CMK (cell line): ENCODE measurements at regions not wholly inside any gene's neighbourhood (a gene's known extent, or its start where the extent isn't known, plus 50 kb on each side); places are given as distances from the start of the nearest gene placed in this dataset.

Experiments used
- DNase-seq: peaks from one replicate; pipeline ENCODE4 v3.0.0-alpha.2; 2010; ENCODE audit warnings: low read depth

DNA sequence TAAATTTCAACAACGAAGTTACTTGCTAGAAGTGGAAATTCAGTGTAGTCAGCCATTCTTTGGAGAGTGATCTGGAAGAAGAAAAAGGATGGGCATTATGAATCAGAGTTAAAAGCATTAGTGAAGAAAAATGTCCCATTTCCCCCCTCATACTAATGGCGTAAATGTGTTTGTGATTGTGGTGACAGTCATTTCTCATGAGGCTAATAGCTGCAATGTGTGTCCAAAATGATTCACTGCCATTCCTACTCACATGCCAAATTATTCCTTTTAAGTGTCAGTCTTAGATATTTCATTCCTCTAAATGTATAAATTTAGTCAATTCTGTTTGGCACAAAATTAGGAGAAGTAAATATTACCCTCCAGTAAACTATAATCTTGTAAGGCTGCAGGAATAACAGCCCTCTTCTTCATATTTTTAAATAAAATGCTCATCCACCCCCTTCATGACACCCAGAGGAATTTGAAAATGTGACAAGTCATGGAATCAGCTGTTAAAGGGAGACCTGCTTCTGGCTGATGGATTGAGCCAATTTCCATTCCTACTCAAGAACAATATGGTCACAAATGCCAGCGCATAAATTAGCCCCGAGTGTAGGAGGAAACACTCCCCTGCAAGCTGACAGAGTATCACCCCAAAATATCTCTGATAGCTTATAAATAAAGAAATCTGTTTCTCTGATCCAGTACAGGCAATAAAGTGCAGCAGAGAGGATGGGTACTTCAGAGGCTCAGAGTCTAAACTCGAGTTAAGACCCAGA is 912.3 kb upstream of the SEL1L start:
- no peak for DNase-seq

- DNase-seq, result no peak
Measured at GRCh38 chr14:82447586-82447985, 913.9 kb upstream of the SEL1L start.

DNA sequence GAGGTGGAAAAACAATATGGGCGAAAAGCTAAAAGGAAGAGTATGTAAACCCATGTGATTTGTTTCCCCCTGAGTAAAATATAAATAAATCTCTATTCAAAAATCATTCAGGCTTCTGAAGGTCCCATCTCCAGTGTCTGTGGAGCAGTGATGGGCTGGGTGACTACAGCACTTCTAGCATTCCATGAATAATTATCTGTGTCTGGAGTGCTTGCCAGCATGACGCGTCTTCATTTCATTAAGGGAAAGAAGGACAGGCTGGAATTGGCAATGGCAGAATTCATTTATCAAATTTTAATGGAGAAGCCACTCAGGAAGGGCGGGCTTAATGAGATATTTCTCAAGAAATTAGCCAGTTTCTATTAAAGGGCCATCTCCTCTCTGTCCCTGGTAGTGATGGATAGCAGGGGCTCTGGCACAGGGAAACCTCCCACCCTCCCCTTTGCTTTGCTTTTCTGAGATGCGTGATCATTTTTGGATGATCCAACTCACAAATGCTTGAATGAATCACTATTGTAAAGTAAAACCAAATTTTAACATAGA is 916.3 kb upstream of the SEL1L start:
- DNase-seq, result no peak

GRCh38 chr14:82451675-82452074 is 918.0 kb upstream of the SEL1L start:
- no peak for DNase-seq

- no peak for DNase-seq
Measured at GRCh38 chr14:82482345-82482744, 948.7 kb upstream of the SEL1L start.

DNA sequence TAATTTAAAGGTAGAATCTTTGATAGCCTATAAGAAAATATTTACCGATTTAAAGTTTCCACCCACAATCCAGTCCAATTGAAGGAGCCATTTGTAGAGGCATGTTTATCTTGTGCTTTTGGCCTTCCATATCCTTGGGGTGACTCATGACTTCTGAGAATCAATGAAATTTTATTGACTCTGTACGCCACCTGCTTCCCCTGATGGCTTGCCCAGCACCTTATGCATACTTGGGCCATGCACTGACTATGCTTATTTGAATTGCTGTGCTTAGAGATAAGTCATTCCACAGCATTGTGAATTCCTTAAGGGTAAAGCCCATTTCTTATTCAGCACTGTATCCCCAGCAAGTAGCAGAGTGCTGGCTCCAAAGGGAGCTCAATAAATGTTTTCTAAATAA is 954.8 kb upstream of the SEL1L start:
- DNase-seq, result peak; percentile 29

DNA sequence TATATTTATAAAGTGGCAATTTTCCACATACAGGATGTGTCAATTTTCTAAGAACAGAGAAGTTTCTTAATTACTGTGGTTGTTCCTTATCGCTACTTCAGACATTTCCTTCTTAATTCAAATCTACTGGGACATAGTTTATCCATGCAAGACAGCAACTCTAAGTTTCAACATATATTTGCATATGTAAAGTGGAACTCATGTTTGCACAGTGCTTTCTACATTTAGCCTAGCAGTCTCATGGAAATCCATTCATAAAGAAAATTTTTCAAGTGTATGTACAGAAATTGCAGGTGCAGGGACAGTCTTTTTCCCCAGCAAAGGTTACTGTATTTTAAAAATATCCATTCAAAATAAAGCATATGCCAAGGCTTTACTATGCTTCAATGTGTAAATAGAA is 956.7 kb upstream of the SEL1L start:
- no peak for DNase-seq

GRCh38 chr14:82492157-82492556 is 958.5 kb upstream of the SEL1L start:
- no peak for DNase-seq

DNA sequence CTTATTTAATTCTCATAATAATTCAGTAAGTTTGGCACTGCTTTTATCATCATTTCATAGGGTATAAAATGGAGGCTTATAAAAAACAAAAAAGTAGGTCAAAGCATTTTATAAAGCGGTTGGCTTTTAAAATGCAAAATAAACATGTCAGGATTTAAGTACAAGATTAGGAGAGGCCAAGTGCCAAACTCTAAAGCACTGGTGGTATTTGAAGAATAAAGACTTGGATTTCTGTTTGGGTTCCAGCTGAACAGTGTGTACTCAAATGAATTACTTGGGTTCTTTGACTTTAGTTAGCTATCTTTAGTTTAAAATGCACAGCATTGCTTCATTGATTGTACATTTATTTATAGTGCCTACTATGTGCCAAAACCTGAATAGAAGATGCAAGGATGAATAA is 966.6 kb upstream of the SEL1L start:
- no peak for DNase-seq

- DNase-seq, result no peak
Measured at GRCh38 chr14:82501554-82501953, 967.9 kb upstream of the SEL1L start.

DNA sequence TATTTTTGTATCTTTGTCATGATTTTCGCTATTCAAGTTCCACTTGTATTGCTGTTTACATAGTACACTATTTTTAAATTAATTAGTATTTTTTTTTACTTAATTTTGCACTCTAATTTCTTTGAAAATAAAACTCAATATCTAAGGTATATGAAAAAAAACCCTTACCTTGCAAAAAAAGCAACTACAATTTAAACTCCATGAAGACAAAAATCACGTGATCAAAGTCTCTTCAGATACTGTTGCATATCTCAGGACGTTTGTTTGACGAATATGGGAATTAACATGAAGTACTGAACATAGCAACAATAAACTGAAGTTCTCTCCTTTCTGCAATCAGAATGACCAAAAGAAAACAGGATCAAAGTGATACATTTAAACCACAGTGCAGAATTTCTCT is 968.4 kb upstream of the SEL1L start:
- no peak for DNase-seq

DNA sequence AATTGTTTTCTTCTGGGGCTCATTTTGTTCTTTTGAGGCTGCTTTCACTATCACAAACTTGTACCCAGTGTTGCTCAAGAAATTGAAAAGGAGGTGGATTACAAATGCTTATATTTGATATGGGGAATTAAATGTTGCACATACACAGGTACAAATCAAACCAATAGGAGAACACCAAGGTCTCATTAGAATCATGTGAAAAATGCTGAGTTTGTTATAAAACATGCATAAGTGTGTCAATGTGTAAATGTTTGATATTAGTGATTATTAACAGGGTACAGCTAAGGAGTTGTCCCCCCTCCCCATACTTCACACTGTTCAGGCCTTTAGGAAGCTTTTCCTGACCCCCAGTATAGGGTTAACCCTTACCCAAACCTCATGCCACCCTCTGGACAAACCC is 971.2 kb upstream of the SEL1L start:
- DNase-seq, result no peak

DNA sequence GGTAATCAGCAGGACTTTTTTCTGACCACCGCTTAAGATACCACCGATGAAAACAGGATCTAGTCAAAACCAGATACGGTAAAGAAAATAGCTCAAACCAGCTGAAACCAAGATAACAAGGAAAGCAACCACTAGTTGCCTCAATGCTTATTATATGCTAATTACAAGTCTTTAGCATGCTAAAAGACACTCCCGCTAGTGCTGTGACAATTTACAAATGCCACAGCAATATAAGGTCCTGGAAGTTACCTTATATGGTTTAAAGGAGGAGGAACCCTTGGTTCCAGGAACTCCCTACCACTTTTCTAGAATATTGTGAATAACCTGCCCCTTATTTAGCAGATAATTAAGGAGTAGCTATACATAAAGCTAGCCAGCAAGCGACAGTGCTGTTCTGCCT is 976.4 kb upstream of the SEL1L start:
- no peak for DNase-seq

DNA sequence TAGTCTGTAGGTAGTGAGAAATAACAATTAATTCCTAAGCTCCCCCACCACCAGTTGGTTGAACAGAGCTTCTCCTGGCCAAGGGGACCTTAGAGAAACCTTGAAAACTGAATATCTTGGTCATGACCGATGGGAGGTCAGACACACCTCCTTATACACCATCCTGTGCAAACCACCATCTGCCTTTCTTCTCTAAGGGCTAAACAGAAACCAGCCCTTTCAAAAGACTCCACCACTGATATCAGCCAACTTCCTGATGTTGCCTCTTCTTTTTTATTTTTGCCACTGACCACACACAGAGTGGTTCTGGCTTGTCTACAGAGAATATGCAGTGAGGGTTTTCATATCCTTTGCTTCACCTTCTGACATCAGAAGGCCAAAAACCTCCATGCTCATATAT is 977.7 kb upstream of the SEL1L start:
- no peak for DNase-seq

DNA sequence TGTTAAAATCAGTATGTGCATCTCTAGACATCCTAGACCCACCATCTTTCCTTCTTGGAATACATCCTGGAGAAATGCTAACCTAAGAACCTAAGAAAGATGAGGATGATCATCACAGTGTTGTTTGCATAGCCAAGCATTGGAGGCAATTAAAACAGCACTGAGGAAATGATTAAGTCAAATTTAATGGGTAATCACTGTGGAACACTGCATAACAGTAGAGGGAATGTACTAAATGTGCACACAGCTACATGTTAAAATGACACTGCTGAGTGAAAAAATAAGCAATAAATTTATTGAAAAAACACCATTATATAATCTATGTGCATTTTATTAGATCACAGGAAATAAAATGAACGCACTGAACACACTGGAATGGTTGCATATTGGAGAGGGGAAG is 987.1 kb upstream of the SEL1L start:
- no peak for DNase-seq

GRCh38 chr14:82521191-82521590 is 987.5 kb upstream of the SEL1L start:
- DNase-seq, result no peak

DNA sequence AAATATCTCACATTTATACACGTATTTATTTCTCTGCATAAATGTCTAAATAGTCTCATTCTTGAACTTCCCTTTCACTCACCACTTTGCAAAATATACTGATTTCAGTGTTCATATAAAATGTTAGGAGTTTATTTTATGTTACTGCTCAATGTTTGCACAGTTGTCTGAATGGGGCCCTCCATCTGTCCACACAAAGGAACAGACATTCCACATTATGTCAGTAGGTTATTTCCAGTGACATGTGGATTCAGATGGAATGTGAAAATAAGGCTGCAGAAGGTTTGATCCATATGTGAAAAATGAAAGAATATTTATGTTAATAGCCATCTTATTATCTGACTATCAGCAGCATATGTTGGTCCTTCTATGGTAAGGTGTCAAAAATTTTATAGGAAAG is 994.4 kb upstream of the SEL1L start:
- no peak for DNase-seq

DNA sequence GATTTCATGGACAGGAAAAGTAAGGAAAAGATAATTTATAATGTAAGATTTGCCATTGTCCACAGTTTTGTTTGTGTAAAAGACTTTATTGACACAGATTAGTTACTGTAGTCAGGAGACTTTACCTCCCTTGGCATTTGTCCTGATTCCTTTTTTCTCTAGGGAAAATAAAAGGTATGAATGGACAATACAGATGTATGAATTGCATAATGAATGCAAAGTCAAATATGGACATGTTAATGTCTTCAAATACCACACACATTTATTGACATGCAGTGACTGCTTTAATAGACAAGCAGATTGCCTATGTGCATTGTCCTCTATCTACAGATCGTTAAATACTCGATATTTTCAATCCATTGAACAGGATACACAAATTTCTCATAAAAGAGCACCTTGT is 999.7 kb upstream of the SEL1L start:
- no peak for DNase-seq

GRCh38 chr14:82536566-82536965 is 1002.9 kb upstream of the SEL1L start:
- no peak for DNase-seq

DNA sequence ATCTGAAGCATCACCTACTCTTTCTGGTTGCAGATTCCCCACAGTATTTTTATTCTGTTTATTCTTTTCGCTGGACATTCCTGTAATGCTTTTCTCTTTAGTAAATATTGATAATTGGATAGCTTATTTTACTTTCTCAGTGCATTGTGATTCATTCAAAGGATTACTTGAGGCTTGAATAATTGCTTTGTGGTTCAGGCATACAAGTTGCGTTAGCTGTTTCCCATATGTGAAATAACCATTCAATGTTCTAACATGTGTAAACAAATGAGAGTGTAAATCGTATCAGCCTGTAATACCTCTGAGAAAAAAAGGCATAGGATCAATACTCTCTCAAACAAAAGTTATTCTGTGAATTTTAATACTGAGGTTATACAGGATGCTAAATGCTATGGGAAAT is 1004.2 kb upstream of the SEL1L start:
- DNase-seq, result no peak

DNA sequence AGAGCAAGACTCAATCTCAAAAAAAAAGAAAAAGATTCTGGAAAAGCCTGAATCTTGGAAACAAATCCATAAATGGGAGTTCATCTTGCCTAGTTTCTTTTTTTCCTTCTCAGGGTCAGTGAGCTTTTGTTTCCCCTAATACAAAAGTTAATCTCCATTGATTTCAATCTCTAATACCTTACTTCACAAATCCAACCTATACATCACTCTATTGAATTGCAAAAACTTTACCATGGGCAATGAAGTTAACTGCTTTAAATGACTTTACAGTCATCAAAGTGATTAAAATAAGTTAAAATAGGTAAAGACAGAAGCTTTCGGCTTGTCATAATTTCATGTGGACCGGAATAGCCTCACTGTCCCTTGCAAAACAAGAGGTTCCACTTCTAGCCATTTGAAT is 1012.7 kb upstream of the SEL1L start:
- no peak for DNase-seq

DNA sequence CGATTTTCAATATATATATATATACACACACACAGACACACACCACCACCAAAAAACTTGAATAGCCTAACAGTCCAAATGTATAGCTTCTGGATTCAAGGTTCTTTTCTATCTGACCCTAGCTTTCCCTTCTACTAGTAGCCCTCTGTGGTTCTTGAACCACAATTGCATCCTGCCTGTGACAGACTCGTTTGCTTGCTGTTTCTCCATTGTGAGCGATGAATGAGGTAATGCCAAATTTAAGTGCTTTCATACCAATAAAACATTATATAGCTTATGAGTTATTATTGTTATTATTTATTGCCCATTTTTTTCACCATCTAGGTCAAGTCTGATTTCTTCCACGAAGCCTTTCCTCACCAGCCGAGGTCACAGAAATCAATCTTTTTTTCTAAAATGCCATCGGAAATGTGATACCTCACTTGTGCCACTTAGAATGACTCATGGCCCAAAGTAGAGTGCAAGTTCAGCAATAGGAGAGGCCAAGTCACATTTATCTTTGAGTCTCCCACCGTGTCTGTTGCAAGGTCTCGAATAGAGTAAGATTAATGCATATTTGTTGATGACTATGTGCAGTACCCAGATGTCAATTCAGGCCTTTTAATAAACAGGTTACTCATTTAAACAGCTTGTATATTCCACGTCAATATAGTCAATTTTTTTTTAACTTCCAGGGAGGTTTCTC is 1015.8 kb upstream of the SEL1L start:
- no peak for DNase-seq

GRCh38 chr14:82562881-82563280 is 1029.2 kb upstream of the SEL1L start:
- no peak for DNase-seq

GRCh38 chr14:82565825-82566224 is 1032.2 kb upstream of the SEL1L start:
- DNase-seq, result no peak
